Hepatic stellate cell (primary cell): ENCODE measurements at regions not wholly inside any gene's neighbourhood (a gene's known extent, or its start where the extent isn't known, plus 50 kb on each side); places are given as distances from the start of the nearest gene placed in this dataset.

Experiments used
- DNase-seq: peaks from one replicate; pipeline ENCODE4 v3.0.0; 2011; ENCODE audit warnings: low spot score

DNA sequence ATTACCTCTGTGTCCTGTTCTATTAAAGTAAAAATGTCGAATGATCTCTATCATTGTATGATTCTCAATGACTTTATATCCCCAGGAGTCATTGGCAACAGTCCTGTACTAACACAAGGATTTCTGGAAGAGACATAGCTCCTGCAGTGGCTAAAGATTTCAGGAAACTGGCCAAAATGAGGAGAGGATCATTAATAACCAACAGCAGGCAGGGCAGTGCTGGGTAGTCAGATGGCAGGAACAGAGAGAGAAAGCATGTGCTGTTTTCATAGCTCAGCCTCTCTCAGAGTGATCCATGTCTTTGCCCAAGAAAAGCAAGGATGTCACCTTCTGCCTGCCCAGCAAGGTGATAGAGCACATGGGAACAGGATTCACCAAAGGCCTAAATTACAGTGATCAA is 604.7 kb upstream of the PLXNA2 start:
- no peak for DNase-seq

DNA sequence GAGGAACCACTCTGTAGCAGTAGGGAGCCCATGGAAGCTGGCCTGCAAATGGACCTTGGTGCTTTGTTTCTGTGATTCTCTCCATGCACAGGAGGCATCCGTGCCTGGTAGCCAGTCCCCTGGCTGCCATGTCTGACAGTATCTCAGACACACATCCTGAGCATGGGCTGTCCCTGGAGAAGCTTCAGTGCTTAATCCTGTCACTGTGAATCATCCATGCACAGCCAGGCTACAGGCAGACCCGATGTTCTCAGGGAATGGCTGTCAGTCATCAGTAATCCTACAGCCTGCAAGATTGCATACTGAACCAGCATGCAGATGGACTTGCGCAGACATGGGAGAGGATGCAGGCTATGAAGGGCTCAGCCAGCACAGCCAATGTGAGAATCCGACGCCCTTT is 606.3 kb upstream of the PLXNA2 start:
- no peak for DNase-seq

DNA sequence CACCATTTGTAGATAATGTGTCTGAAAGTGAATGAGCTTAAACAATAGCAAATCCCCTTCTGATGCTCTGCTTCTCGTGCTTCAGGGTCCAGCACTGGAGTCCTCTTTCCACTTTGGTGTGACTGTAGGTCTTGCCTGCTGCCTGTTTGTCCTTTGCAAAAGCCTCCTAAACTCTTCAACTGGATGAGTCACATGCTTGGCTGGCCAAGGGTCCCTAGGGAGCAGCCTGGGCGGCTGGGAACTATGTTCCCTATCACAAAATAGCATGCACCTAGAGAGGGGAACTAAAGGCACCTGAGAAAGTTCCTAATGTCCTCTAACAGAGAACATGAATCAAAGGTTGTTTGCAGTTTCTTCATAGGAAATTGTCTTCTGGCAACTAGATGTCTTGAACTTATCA is 607.2 kb upstream of the PLXNA2 start:
- DNase-seq: no peak

DNA sequence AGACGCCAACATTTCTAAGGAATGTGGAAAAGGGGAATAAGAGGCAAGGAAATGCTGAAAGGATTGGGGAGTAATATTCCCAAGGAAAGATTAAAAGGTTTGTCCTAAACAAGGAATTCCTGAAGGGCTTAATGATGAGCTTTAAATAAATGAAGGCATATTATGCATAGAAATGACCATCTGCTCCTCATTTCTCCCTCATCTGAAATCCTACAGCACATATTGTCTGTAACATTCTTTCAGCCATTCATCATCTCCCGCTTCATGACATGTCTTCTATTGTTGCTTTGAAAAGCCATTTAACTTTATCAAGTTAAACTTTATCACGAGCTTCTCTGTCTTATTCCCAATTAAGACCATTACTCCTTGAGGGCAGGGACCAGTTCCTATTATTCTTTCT is 608.7 kb upstream of the PLXNA2 start:
- no peak for DNase-seq

DNA sequence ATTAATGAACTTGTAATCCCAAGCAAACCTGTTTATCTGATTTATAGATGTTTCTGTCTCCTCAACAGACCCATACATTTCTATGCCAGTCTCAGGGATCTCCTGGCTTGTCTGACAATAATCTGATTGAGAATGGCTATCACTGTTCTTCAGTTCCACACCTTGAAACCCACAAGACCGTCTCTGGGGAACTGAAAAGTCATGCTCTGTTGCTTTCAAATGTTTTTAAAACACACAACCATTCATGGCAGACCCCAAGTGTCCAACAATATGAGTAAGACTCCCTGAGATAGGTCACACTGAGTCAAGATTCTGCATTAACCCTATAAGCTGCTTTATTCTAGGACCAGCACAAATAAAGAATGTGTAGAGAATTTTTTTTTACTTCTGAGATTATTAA is 611.2 kb upstream of the PLXNA2 start:
- DNase-seq: no peak

DNA sequence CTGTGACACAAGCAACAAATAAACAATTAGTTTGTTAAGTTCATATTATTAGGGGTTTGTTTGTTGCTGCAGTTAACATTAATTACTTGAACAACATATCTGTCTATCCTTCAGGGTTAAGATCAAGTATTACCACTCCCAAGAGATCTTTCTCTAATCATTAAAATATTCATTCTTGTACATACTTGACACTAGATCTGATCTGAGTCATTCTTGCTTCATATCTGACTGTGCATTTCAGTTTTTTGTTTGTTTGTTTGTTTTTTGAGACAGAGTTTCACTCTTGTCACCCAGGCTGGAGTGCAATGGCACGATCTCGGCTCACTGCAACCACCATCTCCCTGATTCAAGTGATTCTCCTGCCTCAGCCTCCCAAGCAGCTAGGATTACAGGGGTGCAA is 613.3 kb upstream of the PLXNA2 start:
- DNase-seq: no peak

DNA sequence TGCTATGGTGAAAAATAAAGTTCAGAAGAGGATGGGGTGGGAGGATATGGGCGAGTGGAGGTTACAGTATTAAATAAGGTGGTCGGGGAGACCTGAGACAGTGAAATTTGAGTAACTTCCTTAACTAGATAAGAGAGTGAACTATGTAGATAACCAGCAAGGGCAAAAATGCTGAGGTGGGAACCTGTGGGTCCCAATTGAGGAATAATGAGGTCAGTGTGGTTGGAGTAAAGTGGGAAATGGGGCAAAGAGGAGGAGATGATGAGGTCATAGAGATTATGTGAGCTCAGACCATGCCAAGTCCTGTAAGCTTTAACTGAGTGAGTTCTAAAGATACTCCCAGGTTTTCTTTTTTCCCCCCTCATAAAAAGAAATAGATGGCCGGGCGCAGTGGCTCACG is 614.6 kb upstream of the PLXNA2 start:
- DNase-seq: no peak

DNA sequence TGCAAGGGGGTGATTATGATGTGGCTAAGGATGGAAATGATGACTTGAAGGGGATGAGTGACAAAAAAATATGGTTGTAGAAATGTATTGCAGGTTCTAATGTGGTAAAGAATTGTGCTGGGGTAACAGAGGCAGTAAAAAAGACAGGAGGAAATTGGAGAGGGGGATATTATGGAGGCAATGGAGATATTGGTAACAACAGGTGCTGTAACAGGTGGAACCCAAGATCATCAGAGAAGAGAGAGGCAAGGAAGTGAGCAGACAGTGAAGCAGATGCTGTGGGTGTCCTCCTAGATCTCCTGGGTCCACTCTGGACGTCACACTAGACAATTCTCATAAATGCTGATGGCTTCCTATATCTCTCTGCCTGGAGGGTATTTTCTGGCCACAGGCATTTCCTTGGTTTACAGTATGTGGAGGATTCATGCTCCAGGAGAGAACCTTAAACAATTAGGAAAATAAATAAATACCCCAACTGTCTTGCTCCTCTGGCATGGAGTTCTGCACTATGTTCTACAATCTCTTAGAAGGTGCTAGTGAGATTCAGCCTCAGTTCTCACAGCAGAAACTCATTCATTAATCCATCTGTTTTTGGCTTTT is 620.3 kb upstream of the PLXNA2 start:
- no peak for DNase-seq

DNA sequence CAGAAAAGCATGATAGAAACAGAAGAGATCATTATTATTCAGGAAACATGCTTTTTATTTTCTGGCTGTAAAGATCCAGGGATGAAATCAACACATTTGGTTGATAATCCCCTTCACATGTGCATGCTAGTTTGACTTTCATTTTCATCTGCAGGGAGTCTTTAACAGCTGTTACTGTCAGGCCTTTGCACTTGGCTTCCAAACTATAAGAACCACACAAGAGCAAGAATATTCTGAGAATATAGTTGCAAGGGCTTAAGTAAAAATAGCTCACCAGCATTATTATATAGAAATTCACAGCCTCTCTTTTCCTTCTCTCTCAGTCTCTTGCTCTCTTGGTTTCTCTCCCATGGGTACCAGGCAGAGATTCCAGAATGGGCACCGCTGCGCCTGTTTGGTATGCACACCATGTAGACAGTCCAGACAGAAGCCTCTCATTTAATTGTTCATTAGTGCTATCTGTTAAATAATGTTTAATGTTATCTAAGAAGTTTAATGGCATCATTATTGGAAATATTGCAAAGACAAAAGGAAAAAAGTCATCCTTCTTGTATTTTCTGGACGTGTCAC is 622.3 kb upstream of the PLXNA2 start:
- DNase-seq: no peak

DNA sequence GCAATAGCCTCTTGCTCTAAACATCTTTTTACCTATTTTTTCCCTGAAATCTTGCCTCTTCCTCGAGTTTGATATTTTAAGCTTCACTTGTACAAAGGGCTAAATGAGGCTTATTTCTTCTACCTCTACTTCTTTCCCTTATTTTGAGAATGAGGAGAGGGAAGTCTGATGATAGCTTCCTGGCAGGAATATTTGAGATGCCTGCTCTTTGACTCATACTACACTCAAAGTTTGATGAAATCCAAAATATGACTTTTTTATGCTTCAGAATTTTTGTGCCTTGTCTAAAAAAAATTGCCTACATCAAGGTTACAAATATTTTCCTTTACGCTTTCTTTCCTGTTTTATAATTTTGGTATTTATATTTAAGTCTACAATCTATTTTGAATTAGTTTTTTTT is 624.4 kb upstream of the PLXNA2 start:
- DNase-seq: no peak

DNA sequence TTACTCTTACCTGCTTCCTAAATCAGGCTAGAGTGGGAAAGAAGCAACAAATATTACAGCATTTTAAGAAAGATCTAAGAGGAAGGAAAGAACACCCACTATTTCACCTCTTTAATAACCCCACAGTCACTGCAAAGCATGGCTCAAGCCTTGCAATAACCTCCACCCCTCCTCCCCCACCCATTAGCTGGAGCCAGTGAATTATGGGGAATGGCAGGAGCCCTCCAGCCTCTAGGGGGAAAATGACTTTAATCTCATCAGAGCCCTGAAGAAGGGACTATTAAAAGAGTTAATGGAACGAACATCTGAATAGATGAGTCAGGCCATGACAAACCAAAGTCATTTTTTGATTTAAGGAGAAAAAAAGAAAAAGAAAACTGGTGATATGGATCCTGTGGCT is 630.7 kb upstream of the PLXNA2 start:
- DNase-seq: no peak

DNA sequence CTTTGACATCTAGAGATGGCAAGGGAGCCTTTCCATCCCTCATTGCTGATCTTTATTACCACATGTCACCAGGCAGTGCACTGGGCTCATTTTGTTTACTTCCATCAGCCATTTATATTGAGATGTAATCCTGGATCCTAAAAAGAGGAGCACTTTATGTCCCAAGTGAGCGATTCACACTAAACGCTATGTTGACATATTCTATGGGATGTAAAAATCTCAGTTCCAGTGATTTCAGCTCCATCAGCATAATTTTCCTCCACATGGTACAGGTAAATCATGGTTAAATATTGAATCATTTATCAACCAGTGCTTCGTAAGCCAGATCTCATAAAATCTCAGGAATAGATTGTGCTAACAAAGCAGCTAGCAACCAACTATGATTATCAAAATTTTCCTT is 634.8 kb upstream of the PLXNA2 start:
- DNase-seq: no peak

DNA sequence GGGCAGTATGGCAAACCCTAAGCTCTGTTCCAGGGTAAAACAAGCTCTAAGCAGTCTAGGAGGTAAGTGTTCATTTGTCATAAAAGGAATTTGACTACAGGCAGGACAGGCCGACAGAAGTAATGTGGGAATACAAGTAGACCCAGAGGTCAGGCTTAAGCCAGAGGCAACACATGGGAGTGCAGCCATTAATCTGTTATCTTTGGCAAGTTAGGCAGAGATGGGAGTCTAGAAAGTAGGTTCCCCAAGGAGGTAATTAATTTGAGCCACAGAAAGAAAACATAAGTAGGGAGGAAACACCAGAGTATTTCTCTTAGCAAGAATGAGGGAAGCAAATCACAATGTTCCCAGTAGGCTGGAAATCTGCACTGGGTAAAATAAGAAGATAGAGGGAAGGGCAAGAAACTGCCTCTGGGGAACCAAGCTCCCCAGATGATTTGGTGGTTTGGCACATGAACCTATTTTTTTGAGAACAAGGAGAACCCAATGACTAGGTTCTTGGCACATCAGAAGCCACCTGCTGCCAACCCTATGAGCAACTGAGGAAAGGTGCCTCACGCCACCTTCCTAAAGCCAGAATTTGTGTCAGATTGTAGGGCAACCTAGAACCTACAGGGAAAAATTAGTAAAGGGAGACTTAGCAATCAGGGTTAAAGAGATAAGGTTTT is 636.4 kb upstream of the PLXNA2 start:
- no peak for DNase-seq

DNA sequence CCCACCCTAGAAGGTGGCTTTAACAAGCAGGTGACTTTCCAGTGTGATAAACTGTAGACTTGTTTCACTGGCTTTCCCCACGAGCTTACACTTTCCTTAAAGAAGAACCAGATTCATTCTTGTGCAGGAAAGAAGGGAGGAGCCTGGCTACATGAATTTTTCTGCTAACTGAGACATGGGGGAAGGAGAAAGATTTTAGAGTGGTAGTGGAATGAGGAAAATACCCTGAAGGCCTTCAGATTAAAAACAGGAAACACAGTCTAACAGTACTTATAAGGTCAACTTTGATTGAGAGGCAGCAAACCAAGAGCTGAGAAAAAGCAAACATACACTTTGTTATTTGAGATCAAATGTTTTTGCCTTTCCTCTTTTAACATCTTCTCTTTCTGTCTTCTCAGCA is 640.9 kb upstream of the PLXNA2 start:
- no peak for DNase-seq

DNA sequence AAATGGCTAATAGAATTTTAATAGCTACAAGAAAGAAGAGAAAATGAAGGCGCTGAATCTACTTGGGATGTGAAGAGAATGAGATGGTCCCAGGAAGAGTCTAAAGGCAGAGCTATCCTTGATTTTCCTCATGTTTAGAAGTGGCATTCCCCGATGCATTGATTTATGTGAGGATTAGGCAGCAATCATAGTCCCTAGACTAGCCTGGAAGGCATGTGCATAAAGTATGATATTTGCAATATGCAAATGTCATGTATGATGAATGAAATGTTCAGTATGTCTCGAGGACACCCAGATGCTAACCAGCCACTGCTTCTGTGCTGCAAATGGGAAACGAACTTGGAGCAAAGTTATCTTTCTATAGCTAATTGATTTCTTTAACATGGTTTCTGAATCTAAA is 641.5 kb upstream of the PLXNA2 start:
- DNase-seq: no peak

DNA sequence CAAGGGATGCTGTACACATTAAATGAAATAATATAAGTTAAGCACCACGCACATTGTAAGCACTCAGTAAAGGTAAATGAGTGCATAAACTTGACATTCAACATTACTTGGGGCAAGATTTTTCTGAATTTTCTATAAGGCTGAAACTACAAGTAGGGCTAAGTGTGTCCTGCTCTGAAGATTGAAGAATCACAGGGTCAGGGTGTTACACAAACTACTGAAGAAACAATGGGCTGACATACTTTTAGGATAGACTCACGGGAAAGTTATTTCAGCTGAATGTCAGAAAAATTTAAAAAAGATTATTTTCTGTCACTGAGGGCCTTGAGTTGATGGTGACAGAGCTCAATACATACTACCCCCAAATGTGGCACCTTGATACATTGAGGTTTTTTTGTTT is 644.2 kb upstream of the PLXNA2 start:
- DNase-seq: no peak

DNA sequence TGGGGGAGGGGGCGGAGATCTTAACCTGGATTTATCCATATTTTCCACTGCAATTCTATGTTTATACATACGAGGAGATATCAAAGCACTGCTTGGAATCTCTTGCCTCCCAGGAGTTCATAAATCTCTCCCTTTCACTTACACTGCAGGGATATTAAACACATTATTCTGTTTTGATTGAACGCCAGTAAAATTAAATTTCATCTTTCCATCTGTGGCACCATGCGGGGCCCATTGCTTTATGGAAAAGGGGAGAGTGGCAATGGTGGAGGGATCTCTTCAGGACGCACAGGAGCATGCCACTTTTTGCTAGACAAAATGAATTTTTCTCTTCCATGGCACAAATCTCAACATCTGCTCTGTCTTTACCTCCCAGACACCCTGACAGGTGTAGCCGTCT is 648.0 kb upstream of the PLXNA2 start:
- no peak for DNase-seq

DNA sequence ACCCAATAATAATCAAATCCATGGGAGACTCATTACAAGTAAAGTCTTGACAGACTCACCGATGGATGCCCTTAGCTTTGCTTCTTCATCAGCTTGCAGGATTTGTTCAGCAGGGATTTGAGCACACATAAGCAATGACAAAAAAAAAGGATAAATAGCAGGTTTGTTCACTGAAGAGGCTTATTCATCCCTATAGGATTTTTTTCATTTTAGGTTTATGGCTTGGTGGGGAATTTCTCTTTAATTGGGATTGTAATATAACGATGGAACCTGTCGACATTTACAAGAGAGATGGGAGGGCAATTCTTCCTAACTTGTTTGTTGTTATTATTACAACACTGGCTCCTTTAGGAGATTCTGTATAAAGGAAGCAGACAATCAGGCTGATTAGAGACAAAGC is 649.1 kb upstream of the PLXNA2 start:
- DNase-seq: no peak

DNA sequence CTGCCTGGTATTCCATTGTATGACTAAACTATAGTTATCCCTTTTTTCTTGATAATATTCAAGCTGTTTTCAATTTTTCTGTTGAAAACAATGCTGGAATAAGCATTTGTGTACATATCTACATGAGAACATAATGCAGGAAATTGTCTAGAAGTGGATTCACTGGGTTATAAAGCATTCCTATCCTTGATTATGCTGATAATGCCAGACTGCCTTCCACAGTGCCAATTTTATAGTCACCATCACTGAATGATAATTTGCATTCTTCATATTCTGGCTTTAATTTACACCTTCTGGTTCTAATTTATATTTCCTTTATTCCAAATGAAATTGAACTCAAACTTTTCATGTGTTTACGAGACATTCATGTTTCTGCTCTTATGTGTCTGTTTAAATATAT is 651.0 kb upstream of the PLXNA2 start:
- no peak for DNase-seq

DNA sequence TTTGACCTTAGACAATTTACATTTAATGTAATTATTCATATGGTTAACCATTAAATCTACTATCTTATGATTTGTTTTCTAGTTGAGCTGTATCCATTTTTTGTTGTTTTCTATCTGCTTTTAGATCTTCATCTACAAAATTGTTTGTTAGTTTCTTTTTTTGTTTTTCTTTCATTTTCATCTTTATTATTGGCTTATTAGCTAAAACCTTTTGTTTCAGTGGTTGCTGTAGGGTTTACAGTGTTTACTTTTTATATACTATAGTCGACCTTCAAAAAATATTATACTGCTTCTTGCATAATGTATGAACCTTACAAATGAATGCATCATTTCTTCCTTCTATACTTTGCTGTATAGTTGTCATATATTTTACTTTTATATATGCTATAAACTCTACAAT is 651.6 kb upstream of the PLXNA2 start:
- DNase-seq: no peak

DNA sequence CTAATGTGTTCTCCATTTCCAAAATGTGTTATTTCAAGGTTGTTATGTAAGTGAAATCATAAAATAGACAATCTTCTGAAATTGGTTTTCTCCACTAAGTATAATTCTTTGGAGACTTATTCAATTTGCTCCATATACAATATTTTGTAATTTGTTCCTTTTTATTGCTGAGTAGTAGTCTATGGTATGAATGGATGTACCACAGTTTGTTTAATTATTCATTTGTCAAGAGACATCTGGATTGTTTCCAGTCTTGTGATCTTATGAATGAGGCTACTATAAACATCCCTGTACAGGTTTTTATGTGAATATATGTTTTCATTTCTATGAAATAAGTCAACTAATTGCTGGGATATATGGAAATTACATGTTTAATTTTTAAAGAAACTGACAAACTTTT is 652.6 kb upstream of the PLXNA2 start:
- DNase-seq: no peak

DNA sequence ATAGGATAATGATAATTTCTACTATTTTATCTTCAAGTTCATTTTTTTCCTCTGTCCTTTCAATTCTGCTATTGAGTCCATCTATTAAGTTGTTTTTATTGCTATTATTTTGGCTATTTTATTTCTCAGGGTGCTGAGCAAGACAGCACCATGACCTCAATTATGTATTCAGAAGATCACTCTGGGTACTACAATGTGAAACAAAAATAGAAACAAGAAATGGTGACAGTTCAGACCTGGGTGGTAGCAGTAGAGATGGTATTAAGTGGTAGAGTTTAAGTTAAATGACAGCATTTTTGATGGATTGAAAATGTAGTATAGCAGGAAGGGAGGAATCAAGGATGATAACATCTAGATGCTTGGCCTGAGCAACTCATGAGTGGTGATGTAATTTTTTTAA is 655.3 kb upstream of the PLXNA2 start:
- DNase-seq: no peak

DNA sequence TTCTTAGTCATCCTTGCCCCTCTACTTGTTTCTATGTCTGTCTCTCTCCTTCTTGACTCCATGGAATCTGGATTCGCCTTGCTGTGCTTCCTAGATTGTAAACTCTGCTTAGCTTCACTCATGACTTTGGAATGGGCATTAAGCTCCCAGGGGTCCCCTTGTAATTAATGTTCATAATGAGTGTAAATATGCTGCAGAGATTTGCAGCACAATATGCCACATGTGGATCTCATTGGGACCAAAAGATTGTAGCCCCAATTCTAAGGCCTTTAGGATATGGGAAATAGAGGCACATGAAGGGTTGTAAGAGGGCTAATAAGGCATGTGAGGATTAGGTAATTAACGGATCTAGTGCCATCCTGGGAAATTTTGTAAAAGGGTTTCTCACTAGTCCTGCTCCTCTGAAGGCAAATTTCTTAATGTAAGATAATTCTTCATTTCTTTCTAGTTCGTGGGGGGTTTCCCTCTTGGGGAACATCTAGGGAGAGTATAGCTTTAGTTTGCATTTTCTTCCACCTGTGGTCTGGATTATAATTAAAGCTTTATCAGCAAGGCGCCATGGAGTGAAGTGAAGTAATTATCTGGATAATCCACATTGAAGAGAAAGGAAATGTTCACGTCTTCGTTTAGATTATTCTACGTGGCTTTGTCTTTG is 659.2 kb upstream of the PLXNA2 start:
- no peak for DNase-seq

DNA sequence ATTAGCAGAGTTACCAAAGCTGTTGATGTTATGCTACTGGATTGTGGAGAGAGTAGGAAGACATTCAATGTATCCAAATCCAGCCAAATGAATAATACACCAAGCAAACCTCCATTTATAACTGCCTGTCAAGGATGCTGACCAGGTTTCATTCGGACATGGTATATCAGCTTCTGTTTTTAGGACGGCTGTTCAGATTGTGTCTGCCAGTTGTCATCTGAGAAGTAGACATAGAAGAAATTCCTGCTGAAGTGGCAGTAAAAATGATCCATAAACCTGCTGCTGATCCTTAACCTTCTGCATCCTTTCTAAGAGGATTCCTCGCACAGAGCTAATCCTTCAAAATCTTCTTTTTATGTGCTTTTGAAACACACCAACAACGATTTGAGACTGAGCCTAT is 663.6 kb upstream of the PLXNA2 start:
- DNase-seq: no peak
